ENCODE measurements at regions not wholly inside any gene's neighbourhood (a gene's known extent, or its start where the extent isn't known, plus 50 kb on each side); places are given as distances from the start of the nearest gene placed in this dataset.

- no peaks in the 10 kb centered on the region for H3K79me2 ChIP-seq (ENCODE audit: insufficient read depth, low read length)
- ATAC-seq (no peak), DNase-seq (ENCODE audit: low spot score) (no peak), FAIRE-seq (no peak)
- no peak overlapping the region for H3K4me3 ChIP-seq (replicated peaks in 1 of 3; ENCODE audit: insufficient read depth in 1 of 3, low read depth in 2 of 3, low read length in 3 of 3)
- no peaks in the 10 kb centered on the region for H3K9me3 ChIP-seq (ENCODE audit: low read length)
- no peak overlapping the region for H3K27ac ChIP-seq (ENCODE audit: extremely low read length, insufficient read depth, low read length)
- intact Hi-C loops (cut with micrococcal nuclease; ENCODE audit: unreplicated experiment), result no loop called here
- H3K27me3 ChIP-seq (ENCODE audit: control insufficient read depth in 1 of 2, insufficient read depth in 2 of 2, low read length in 2 of 2), result no peaks in the 10 kb centered on the region
- no peaks in the 10 kb centered on the region for H4K20me1 ChIP-seq (ENCODE audit: insufficient read depth, low read length)
- WGBS (ENCODE audit: low lambda C conversion rate), result 2% methylated on average over 3 of the region's 3 CpGs
- ChIA-PET CTCF (ENCODE audit: low intra/inter-chr PET ratio, low total read pairs) (no interaction called here), POLR2A (no interaction called here)
- H3K4me2 ChIP-seq (ENCODE audit: low read depth, low read length), result no peak overlapping the region
- in situ Hi-C loops (cut with HindIII; ENCODE audit: extremely low pct_ligation_motif_present, low pct_unique_long_range_greater_than_20kb), result no loop called here
- TF ChIP-seq POLR2A (IDR thresholded peaks at IDR 0.05; ENCODE audit: insufficient read depth in 1 of 2, low read depth in 2 of 2, low read length in 2 of 2) (no peak), PTBP1 (IDR thresholded peaks at IDR 0.05; ENCODE audit: low read depth, low read length, poor library complexity, severe bottlenecking) (no peak), HNF1A (IDR thresholded peaks at IDR 0.05; ENCODE audit: low read depth) (no peak), HNF1A (CRISPR knock-in tag; IDR thresholded peaks at IDR 0.05; ENCODE audit: borderline replicate concordance) (no peak), ZNF609 (CRISPR knock-in tag; IDR thresholded peaks at IDR 0.05; ENCODE audit: borderline replicate concordance) (no peak), ZBTB10 (CRISPR knock-in tag; IDR thresholded peaks at IDR 0.05; ENCODE audit: borderline replicate concordance) (no peak), ZNF737 (CRISPR knock-in tag; IDR thresholded peaks at IDR 0.05; ENCODE audit: borderline replicate concordance) (no peak), ATM (IDR thresholded peaks at IDR 0.05; ENCODE audit: borderline replicate concordance) (no peak), ELF4 (CRISPR knock-in tag; IDR thresholded peaks at IDR 0.05; ENCODE audit: borderline replicate concordance) (no peak), ZNF382 (CRISPR knock-in tag; IDR thresholded peaks at IDR 0.05; ENCODE audit: borderline replicate concordance) (no peak), GZF1 (CRISPR knock-in tag; IDR thresholded peaks at IDR 0.05) (no peak), CENPBD1 (CRISPR knock-in tag; IDR thresholded peaks at IDR 0.05; ENCODE audit: borderline replicate concordance, low read depth) (no peak)
- no peak overlapping the region for H3K9ac ChIP-seq (ENCODE audit: insufficient read depth, low read depth, low read length)
- H2AFZ ChIP-seq (ENCODE audit: low read length), result no peak overlapping the region
- no peaks in the 10 kb centered on the region for H3K4me1 ChIP-seq (ENCODE audit: insufficient read depth, low read length)
- no peaks in the 10 kb centered on the region for H3K36me3 ChIP-seq (replicated peaks in 1 of 2; ENCODE audit: control insufficient read depth in 1 of 2, insufficient read depth in 2 of 2, low read length in 2 of 2)
- no TSS peak for BruUV-seq (replicated peaks)
Measured at GRCh38 chr11:122030286-122030685, 85.7 kb downstream of the BLID start.

Data from HepG2 (cell line).